OCI-LY3 (cell line): ENCODE measurements at regions not wholly inside any gene's neighbourhood (a gene's known extent, or its start where the extent isn't known, plus 50 kb on each side); places are given as distances from the start of the nearest gene placed in this dataset.

Experiments used
- H2AFZ ChIP-seq: fragments of 200-600, 300-600 bp; shearing (Covaris generic); 2 replicates; pipeline ENCODE4 v1.6.0; 2014; ENCODE audit warnings: antibody characterized with exemption, low read depth, low read length
- H3K27ac ChIP-seq: fragments of 200-600, 300-600 bp; sonication (generic); 2 replicates; pipeline ENCODE4 v1.5.1; 2014; ENCODE audit warnings: mild to moderate bottlenecking, low read length, moderate library complexity, mixed read lengths
- H3K27me3 ChIP-seq: fragments of 200-600, 300-600 bp; sonication (generic); 2 replicates; pipeline ENCODE4 v1.6.1; 2014; ENCODE audit warnings: low read depth, low read length, mixed read lengths
- H3K36me3 ChIP-seq: fragments of 200-600, 300-600 bp; sonication (generic); replicated peaks from 2 replicates; pipeline ENCODE3; 2014; ENCODE audit warnings: low read depth, low read length, mixed read lengths
- H3K4me1 ChIP-seq: fragments of 300-600, 200-600 bp; sonication (generic); 2 replicates; pipeline ENCODE4 v1.6.1; 2014; ENCODE audit warnings: low read length, mixed read lengths
- H3K4me2 ChIP-seq: fragments of 200-600, 300-600 bp; sonication (generic); 2 replicates; pipeline ENCODE4 v1.6.1; 2014; ENCODE audit warnings: low read length, mixed read lengths
- H3K4me3 ChIP-seq: fragments of 300-600, 200-600 bp; sonication (generic); 2 replicates; pipeline ENCODE4 v1.5.1; 2014; ENCODE audit warnings: antibody characterized with exemption, mild to moderate bottlenecking, low read length, moderate library complexity
- H3K79me2 ChIP-seq: fragments of 300-600, 200-600 bp; shearing (Covaris generic); 2 replicates; pipeline ENCODE4 v1.6.1; 2014; ENCODE audit warnings: mild to moderate bottlenecking, low read length, mixed read lengths
- H3K9ac ChIP-seq: fragments of 300-600, 200-600 bp; shearing (Covaris generic); 2 replicates; pipeline ENCODE4 v1.6.0; 2014; ENCODE audit warnings: mild to moderate bottlenecking, low read length, moderate library complexity
- H3K9me3 ChIP-seq: fragments of 200-600, 300-600 bp; shearing (Covaris generic); 2 replicates; pipeline ENCODE4 v1.6.1; 2014; ENCODE audit warnings: low read length, mixed read lengths; ENCODE audit not compliant: insufficient read depth
- H4K20me1 ChIP-seq: fragments of 200-600, 300-600 bp; sonication (generic); 2 replicates; pipeline ENCODE4 v1.6.1; 2016; ENCODE audit warnings: low read length, mixed read lengths; ENCODE audit not compliant: insufficient read depth
- EZH2phosphoT487 ChIP-seq: fragments of 200-600 bp; shearing (Covaris generic); IDR thresholded peaks from 2 replicates; pipeline ENCODE4 v1.6.1; 2018; ENCODE audit warnings: antibody characterized with exemption, mixed run types, low read depth
- TF ChIP-seq, protein P1 (sequence below): fragments of 200-600, 300-600 bp; sonication (generic); IDR thresholded peaks from 2 replicates; pipeline ENCODE4 v1.5.1; 2014; ENCODE audit warnings: antibody characterized with exemption, low read length, low read depth

DNA sequence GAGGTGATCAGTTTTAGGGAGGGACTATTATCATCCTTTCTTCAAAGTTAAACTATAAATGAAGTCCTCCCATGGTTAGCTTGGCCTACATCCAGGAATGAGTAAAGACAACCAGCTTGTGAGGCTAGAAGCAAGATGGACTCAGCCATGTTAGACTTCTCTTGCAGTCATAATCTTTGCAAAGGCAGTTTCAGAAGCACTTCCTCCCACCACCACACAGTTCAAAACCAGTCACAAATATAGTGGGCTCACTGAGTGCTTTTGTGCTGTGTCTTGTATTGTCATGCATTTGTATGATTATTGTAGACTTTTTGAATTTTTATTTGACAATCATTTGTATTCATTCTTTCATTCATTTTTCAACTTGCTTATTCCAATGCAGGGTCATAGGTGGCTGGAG is 204.5 kb downstream of the ZNF674 start:
- no peak overlapping the region for H3K4me2 ChIP-seq
- H3K9ac ChIP-seq: no peak overlapping the region
- TF ChIP-seq, protein P1, sequence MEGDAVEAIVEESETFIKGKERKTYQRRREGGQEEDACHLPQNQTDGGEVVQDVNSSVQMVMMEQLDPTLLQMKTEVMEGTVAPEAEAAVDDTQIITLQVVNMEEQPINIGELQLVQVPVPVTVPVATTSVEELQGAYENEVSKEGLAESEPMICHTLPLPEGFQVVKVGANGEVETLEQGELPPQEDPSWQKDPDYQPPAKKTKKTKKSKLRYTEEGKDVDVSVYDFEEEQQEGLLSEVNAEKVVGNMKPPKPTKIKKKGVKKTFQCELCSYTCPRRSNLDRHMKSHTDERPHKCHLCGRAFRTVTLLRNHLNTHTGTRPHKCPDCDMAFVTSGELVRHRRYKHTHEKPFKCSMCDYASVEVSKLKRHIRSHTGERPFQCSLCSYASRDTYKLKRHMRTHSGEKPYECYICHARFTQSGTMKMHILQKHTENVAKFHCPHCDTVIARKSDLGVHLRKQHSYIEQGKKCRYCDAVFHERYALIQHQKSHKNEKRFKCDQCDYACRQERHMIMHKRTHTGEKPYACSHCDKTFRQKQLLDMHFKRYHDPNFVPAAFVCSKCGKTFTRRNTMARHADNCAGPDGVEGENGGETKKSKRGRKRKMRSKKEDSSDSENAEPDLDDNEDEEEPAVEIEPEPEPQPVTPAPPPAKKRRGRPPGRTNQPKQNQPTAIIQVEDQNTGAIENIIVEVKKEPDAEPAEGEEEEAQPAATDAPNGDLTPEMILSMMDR: no peak
- TF ChIP-seq EZH2phosphoT487: no peak

DNA sequence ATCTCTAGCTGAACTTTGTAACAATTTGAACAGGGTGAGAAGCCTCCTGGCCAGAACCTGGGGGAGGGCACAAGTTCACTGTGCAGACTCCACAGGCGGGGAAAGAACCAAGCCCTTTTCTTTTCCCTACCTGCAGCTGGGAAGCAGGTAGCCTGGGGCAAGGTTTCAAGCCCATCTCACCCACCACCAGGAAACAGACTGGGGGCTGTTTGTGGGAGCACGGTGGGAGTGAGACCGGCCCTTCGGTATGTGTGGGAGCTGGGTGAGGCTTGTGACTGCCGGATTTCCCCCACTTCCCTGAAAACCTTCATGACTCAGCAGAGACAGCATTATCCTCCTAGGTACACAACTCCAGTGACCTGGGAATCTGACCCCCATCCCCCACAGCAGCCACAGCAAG is 211.7 kb downstream of the ZNF674 start:
- no peaks in the 10 kb centered on the region for H3K36me3 ChIP-seq
- no peaks in the 10 kb centered on the region for H4K20me1 ChIP-seq
- H3K27me3 ChIP-seq: no peaks in the 10 kb centered on the region
- no peaks in the 10 kb centered on the region for H3K9me3 ChIP-seq
- no peaks in the 10 kb centered on the region for H3K4me1 ChIP-seq
- no peak overlapping the region for H3K27ac ChIP-seq
- no peak overlapping the region for H2AFZ ChIP-seq
- no peaks in the 10 kb centered on the region for H3K79me2 ChIP-seq
- no peak for TF ChIP-seq EZH2phosphoT487
- TF ChIP-seq, protein P1: no peak
- no peak overlapping the region for H3K9ac ChIP-seq
- H3K4me3 ChIP-seq: no peak overlapping the region
- H3K4me2 ChIP-seq: no peak overlapping the region

More for the DNA sequence above, 204.5 kb downstream of the ZNF674 start:
- no peak overlapping the region for H2AFZ ChIP-seq
- no peaks in the 10 kb centered on the region for H3K4me1 ChIP-seq
- H3K36me3 ChIP-seq: no peaks in the 10 kb centered on the region
- H3K4me3 ChIP-seq: no peak overlapping the region
- H3K27ac ChIP-seq: no peak overlapping the region
- H3K9me3 ChIP-seq: no peaks in the 10 kb centered on the region
- H3K79me2 ChIP-seq: no peaks in the 10 kb centered on the region
- H4K20me1 ChIP-seq: no peaks in the 10 kb centered on the region
- no peaks in the 10 kb centered on the region for H3K27me3 ChIP-seq

DNA sequence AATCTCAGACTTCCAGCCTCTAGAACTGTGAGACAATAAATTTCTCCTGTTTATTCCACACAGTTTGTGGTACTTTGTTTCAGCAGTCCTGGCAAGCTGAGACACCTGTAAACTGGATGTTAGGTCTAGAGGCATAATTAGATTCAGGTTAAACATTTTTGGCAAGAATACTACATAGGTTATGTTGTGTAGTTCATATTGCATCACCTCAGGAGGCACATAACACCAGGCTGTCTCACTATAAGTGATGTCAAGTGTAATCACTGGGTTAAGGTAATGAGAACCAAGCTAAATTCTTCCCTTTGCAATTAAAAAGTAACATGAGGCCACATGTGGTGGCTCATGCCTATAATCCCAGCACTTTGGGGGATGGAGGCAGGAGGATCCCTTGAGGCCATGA is 214.2 kb downstream of the ZNF674 start:
- no peak overlapping the region for H3K4me2 ChIP-seq
- no peak overlapping the region for H3K4me3 ChIP-seq
- H3K36me3 ChIP-seq: no peaks in the 10 kb centered on the region
- H2AFZ ChIP-seq: no peak overlapping the region
- no peaks in the 10 kb centered on the region for H3K27me3 ChIP-seq
- no peak overlapping the region for H3K27ac ChIP-seq
- H3K9ac ChIP-seq: no peak overlapping the region
- no peak for TF ChIP-seq EZH2phosphoT487
- TF ChIP-seq, protein P1: no peak
- H3K79me2 ChIP-seq: no peaks in the 10 kb centered on the region
- H3K9me3 ChIP-seq: no peaks in the 10 kb centered on the region
- H4K20me1 ChIP-seq: no peaks in the 10 kb centered on the region
- H3K4me1 ChIP-seq: no peaks in the 10 kb centered on the region

DNA sequence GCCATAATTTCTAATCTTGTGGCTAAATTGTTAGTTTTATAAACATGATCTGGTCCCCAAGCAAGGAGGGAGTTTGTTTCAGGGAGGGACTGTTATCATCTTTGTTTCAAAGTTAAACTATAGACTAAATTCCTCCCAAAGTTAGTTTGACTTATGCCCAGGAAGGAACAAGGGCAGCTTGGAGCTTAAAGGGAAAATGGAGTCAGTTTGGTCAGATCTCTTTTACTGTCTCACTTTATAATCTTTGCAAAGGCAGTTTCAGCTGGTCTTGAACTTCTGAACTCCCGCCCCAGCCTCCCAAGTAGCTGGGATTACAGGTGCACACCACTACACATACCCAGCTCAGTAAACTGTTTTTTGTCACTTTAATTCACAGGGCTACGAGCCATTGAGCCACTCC is 214.7 kb downstream of the ZNF674 start:
- Histone ChIP-seq H3K9ac (no peak overlapping the region), H3K4me1 (no peaks in the 10 kb centered on the region), H3K4me2 (no peak overlapping the region), H3K27me3 (no peaks in the 10 kb centered on the region), H2AFZ (no peak overlapping the region), H3K9me3 (no peaks in the 10 kb centered on the region), H3K79me2 (no peaks in the 10 kb centered on the region), H4K20me1 (no peaks in the 10 kb centered on the region), H3K36me3 (no peaks in the 10 kb centered on the region), H3K27ac (no peak overlapping the region), H3K4me3 (no peak overlapping the region)
- no peak for TF ChIP-seq EZH2phosphoT487
- TF ChIP-seq, protein P1: no peak
